GM23248 (cell line): ENCODE measurements at regions not wholly inside any gene's neighbourhood (a gene's known extent, or its start where the extent isn't known, plus 50 kb on each side); places are given as distances from the start of the nearest gene placed in this dataset.

Source experiments
- EZH2 ChIP-seq: fragments of 200-600 bp; sonication (generic); IDR thresholded peaks from 2 replicates; pipeline ENCODE4 v1.6.1; 2018; ENCODE audit warnings: antibody characterized with exemption, mild to moderate bottlenecking; ENCODE audit not compliant: insufficient read depth, poor library complexity, severe bottlenecking
- EZH2phosphoT487 ChIP-seq: fragments of 200-600 bp; sonication (generic); IDR thresholded peaks from 2 replicates; pipeline ENCODE4 v1.6.1; 2018; ENCODE audit warnings: antibody characterized with exemption, moderate library complexity, mild to moderate bottlenecking, low read depth; ENCODE audit not compliant: insufficient read depth

GRCh38 chr3:25902586-25902985, 112.7 kb downstream of the OXSM start:
- no peak for TF ChIP-seq EZH2
- no peak for TF ChIP-seq EZH2phosphoT487
